Suprapubic skin (tissue), 3 donors: ENCODE measurements at regions not wholly inside any gene's neighbourhood (a gene's known extent, or its start where the extent isn't known, plus 50 kb on each side); places are given as distances from the start of the nearest gene placed in this dataset.

Experiments
- POLR2A ChIP-seq, 2 donors: fragments of 450-650 bp; IDR thresholded peaks; one replicate each; pipeline ENCODE4 v1.6.1; 2017; ENCODE audit warnings: antibody characterized with exemption in 2 of 2, mild to moderate bottlenecking in 2 of 2, moderate library complexity in 2 of 2
- TF ChIP-seq, protein P1 (sequence below), 2 donors: fragments of 200-600 bp in 1 of 2; fragments of 450-650 bp in 1 of 2; sonication (generic) in 1 of 2; IDR thresholded peaks; one replicate each; pipeline ENCODE4 v1.5.1; 2016 to 2019; ENCODE audit warnings: antibody characterized with exemption in 2 of 2, mild to moderate bottlenecking in 1 of 2, moderate library complexity in 1 of 2

- TF ChIP-seq, protein P1, sequence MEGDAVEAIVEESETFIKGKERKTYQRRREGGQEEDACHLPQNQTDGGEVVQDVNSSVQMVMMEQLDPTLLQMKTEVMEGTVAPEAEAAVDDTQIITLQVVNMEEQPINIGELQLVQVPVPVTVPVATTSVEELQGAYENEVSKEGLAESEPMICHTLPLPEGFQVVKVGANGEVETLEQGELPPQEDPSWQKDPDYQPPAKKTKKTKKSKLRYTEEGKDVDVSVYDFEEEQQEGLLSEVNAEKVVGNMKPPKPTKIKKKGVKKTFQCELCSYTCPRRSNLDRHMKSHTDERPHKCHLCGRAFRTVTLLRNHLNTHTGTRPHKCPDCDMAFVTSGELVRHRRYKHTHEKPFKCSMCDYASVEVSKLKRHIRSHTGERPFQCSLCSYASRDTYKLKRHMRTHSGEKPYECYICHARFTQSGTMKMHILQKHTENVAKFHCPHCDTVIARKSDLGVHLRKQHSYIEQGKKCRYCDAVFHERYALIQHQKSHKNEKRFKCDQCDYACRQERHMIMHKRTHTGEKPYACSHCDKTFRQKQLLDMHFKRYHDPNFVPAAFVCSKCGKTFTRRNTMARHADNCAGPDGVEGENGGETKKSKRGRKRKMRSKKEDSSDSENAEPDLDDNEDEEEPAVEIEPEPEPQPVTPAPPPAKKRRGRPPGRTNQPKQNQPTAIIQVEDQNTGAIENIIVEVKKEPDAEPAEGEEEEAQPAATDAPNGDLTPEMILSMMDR (IDR thresholded peaks at IDR 0.05): no peak
- no peak for TF ChIP-seq POLR2A (IDR thresholded peaks at IDR 0.05)
These were observed 353.8 kb upstream of the RSPO3 start for GRCh38 chr6:126764671-126765070.
